Naive thymus-derived CD8-positive, alpha-beta T cell (primary cell): ENCODE measurements at regions not wholly inside any gene's neighbourhood (a gene's known extent, or its start where the extent isn't known, plus 50 kb on each side); places are given as distances from the start of the nearest gene placed in this dataset.
"Not testable (repeated sequence)": the region's sequence is repeated elsewhere in the genome, so short reads cannot be mapped to it uniquely, and the experiment has no call there.

Source experiments
- ATAC-seq, 2 donors: fragments of 150-1000 bp; cut with Tn5 transposase in 1 of 2; sonication (Bioruptor Pico), chemical (Tn5 transposase) in 1 of 2; 1 replicate in 1 of 2; 2 replicates in 1 of 2; pipeline ENCODE4 v1.10.0; 2021; ENCODE audit warnings: mild to moderate bottlenecking in 2 of 2, moderate library complexity in 2 of 2
- POLR2A ChIA-PET: fragments of 350-600 bp; sonication (Branson Sonifier 250); formaldehyde crosslinking; loops from one replicate; lab custom pipeline; 2021; ENCODE audit warnings: antibody characterized with exemption; lab: Charles Lee
- DNase-seq, 10 donors: peaks; one replicate each; pipeline versions ENCODE4 v3.0.0 to v3.0.0-alpha.2; 2020 to 2022
- H3K27ac Mint-ChIP-seq, 10 donors: one replicate each; pipeline ENCODE4 v1.8.0; 2020 to 2022; ENCODE audit warnings: mild to moderate bottlenecking in 10 of 10, mixed read lengths in 10 of 10, moderate library complexity in 4 of 10, inconsistent platforms in 1 of 10
- H3K27me3 Mint-ChIP-seq, 5 donors: one replicate each; pipeline ENCODE4 v1.8.0; 2021 to 2022; ENCODE audit warnings: mixed read lengths in 5 of 5
- H3K36me3 Mint-ChIP-seq, 3 donors: one replicate each; pipeline ENCODE4 v1.8.0; 2020 to 2022; ENCODE audit warnings: mixed read lengths in 3 of 3, mild to moderate bottlenecking in 2 of 3, inconsistent platforms in 1 of 3
- H3K4me1 Mint-ChIP-seq, 4 donors: one replicate each; pipeline ENCODE4 v1.8.0; 2021 to 2022; ENCODE audit warnings: mixed read lengths in 4 of 4
- H3K4me3 Mint-ChIP-seq, 10 donors: one replicate each; pipeline ENCODE4 v1.8.0; 2020 to 2022; ENCODE audit warnings: mild to moderate bottlenecking in 10 of 10, mixed read lengths in 10 of 10, moderate library complexity in 6 of 10, inconsistent platforms in 1 of 10
- H3K9me3 Mint-ChIP-seq, 9 donors: one replicate each; pipeline ENCODE4 v1.8.0; 2020 to 2022; ENCODE audit warnings: mixed read lengths in 9 of 9, mild to moderate bottlenecking in 3 of 9, inconsistent platforms in 1 of 9, moderate library complexity in 1 of 9

DNA sequence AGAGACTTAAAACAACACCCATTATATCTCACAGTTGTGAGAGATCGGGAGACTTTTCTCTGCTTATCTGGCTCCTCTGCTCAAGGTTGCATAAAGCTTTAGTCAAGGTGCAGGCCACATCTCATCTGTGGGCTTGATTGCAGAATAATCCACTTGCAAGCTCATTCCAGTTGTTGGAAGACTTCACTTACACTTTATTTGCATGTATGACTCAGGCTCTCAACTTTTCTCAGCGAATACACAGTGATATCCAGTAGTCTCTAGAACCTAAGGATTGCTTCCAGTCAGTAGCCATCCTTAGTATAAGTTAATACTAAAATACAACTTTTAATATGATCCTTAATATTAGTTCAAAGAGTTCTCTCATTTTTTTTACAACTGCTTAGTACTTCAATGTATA lies 435.5 kb upstream of the NRG3 start:
- POLR2A ChIA-PET = no interaction called here
- Mint-ChIP-seq H3K27me3 (no peaks in the 10 kb centered on the region), H3K4me3 (no peak overlapping the region), H3K36me3 (no peaks in the 10 kb centered on the region), H3K4me1 (no peaks in the 10 kb centered on the region), H3K9me3 (peaks cover 0 to 11% (median 6%) of the 10 kb centered on the region in 9 donors), H3K27ac (no peak overlapping the region)
- ATAC-seq (no peak), DNase-seq (no peak)

DNA sequence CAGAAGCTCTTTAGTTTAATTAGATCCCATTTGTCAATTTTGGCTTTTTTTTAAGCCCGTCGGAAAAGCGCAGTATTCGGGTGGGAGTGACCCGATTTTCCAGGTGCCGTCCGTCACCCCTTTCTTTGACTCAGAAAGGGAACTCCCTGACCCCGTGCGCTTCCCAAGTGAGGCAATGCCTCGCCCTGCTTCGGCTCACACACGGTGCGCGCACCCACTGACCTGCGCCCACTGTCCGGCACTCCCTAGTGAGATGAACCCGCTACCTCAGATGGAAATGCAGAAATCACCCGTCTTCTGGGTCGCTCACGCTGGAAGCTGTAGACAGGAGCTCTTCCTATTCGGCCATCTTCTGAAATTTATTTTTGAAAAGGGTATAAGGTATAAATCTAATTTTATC lies 433.4 kb upstream of the NRG3 start:
- peaks cover 0 to 14% (median 4%) of the 10 kb centered on the region in 9 donors for H3K9me3 Mint-ChIP-seq
- H3K27me3 Mint-ChIP-seq, H3K36me3 Mint-ChIP-seq, H3K4me3 Mint-ChIP-seq, H3K27ac Mint-ChIP-seq, POLR2A ChIA-PET, ATAC-seq, DNase-seq, H3K4me1 Mint-ChIP-seq: not testable (repeated sequence)

DNA sequence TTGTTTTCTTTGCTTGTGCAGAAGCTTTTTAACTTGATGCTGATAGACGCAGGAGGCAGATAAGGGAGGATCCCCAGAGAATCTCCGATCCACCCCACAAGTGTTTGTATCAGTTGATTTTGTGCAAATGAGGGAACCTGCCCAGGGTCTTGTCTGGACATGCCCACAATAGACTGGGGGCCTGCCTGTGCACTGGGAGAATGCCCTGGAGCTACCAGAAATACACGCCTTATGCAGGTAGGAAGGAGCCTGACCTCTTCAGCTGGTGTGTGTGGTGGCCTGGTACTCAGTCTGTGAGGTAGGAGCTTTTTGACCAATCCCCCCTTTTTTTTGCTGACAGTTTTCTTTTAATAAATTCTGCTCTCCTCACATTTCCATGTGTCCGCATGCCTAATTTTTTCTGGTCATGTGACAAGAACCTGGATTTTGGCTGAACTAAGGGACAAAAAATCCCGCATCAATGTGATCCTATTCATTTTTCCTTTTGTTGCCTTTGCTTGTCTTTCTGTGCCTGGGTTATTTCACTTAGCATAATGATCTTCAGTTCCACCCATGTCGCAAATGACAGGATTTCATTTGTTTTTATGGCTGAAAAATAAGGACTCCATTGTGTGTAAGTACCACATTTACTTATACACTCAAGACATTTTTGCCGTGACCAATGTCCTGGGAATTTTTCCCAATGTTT lies 430.6 kb upstream of the NRG3 start:
- POLR2A ChIA-PET = no interaction called here
- no peak overlapping the region for H3K27ac Mint-ChIP-seq
- H3K4me1 Mint-ChIP-seq = no peaks in the 10 kb centered on the region
- peaks cover 0 to 14% (median 4%) of the 10 kb centered on the region in 9 donors for H3K9me3 Mint-ChIP-seq
- H3K36me3 Mint-ChIP-seq = no peaks in the 10 kb centered on the region
- no peaks in the 10 kb centered on the region for H3K27me3 Mint-ChIP-seq
- H3K4me3 Mint-ChIP-seq = no peak overlapping the region
- no peak for DNase-seq
- no peak for ATAC-seq

DNA sequence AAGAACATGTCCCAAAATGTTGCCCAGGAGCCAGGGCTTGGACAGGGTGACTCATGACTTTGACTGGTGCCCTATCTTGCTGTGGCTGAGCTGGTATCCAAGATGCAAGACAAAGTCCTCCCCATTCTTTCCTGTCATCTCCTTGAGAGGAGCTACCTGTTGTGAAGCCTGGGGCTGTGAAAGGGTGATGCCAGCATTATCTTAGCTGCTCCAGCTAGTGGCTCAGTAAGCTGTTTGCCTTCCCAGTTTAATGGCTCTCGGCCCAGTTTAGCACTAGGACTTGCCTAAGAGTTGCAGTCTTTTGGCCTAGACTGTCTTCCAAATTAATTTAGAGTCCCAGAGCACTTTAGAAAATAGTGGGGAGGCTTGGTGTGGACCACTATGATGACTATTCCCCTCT lies 424.3 kb upstream of the NRG3 start:
- no peaks in the 10 kb centered on the region for H3K36me3 Mint-ChIP-seq
- no peaks in the 10 kb centered on the region for H3K27me3 Mint-ChIP-seq
- peaks cover 0 to 2% (median 0%) of the 10 kb centered on the region in 9 donors for H3K9me3 Mint-ChIP-seq
- DNase-seq = no peak
- POLR2A ChIA-PET = no interaction called here
- H3K4me1 Mint-ChIP-seq = no peaks in the 10 kb centered on the region
- no peak overlapping the region for H3K4me3 Mint-ChIP-seq
- no peak for ATAC-seq
- no peak overlapping the region for H3K27ac Mint-ChIP-seq

DNA sequence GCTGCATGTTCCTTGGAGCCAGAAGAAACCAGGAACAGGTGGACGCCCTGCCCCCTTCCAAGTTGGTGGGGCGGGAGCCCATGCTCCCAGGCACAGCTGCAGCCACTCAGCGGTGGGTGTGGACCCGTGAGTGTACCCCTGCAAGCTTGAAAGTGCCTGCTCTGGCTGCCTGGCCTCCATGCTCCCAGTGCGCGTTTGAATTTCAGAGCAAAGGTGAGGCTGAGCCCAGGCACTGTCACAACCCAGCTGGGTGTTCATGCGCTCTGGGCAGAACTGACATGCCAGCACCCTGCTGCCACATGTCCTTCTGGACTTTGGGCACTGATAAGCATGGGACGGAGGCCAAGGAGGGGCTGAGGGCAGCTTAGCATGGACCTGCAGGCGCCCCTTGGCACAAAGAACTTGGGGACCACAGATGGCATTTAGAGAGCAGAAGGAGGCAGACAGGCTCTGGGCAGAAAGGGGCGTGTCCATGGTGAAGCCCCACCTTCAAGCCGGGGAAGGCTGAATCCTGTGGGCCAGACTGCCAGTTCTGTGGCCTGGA lies 402.0 kb upstream of the NRG3 start:
- no peak overlapping the region for H3K4me3 Mint-ChIP-seq
- peaks cover 0 to 10% (median 2%) of the 10 kb centered on the region in 5 donors for H3K27me3 Mint-ChIP-seq
- DNase-seq (no peak), ATAC-seq (no peak)
- H3K9me3 Mint-ChIP-seq = peaks cover 0 to 4% (median 0%) of the 10 kb centered on the region in 9 donors
- H3K4me1 Mint-ChIP-seq = no peaks in the 10 kb centered on the region
- POLR2A ChIA-PET = no interaction called here
- H3K27ac Mint-ChIP-seq = no peak overlapping the region
- no peaks in the 10 kb centered on the region for H3K36me3 Mint-ChIP-seq

DNA sequence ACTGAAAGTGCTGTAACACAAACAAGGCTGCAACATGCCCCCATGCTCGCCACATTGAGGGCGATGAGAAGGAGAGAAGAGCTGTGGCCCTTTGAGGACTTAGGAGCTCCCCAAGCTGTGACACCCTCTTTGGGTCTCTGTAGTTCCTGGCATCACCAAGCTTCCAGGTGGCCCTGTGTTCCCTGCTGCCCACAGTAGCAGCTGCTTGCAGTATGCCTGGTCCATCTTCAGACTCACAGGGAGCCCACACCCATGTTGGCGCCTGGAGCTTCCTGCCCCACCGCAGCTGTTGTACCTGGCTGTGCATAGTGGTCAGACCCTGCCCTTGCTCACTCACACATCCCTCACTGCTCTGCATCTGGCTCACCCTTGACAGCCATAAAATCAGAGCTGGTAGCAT lies 401.2 kb upstream of the NRG3 start:
- POLR2A ChIA-PET = no interaction called here

DNA sequence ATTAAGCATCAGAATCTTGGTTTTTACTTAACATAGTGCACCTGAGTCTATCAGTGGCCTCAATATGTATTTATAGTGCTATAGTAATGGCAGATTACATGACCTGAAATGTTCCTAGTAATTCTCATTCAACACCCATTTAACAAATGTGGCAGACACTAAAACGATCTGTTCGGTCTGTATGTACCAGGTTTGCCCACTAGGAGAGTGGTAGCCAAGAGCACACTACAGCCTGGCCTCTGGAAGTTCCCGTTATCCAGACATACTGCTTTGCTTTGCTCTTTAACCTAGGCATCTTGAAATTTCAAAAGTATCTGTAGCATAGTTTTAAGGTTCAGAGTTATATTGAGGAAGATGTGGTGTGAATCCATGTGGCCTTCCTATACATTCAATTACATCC lies 395.7 kb upstream of the NRG3 start:
- ATAC-seq = no peak
- Mint-ChIP-seq H3K36me3 (no peaks in the 10 kb centered on the region), H3K9me3 (peaks cover 0 to 1% (median 0%) of the 10 kb centered on the region in 9 donors), H3K4me3 (no peak overlapping the region), H3K27ac (no peak overlapping the region), H3K27me3 (peaks cover 0 to 3% (median under 1%) of the 10 kb centered on the region in 5 donors), H3K4me1 (no peaks in the 10 kb centered on the region)
- DNase-seq = no peak
- POLR2A ChIA-PET = no interaction called here

More for the DNA sequence above, 401.2 kb upstream of the NRG3 start:
- H3K4me3 Mint-ChIP-seq = no peak overlapping the region
- peaks cover 0 to 10% (median 2%) of the 10 kb centered on the region in 5 donors for H3K27me3 Mint-ChIP-seq
- no peaks in the 10 kb centered on the region for H3K36me3 Mint-ChIP-seq
- peaks cover 0 to 4% (median 0%) of the 10 kb centered on the region in 9 donors for H3K9me3 Mint-ChIP-seq
- no peak overlapping the region for H3K27ac Mint-ChIP-seq
- no peaks in the 10 kb centered on the region for H3K4me1 Mint-ChIP-seq
- no peak for ATAC-seq
- no peak for DNase-seq

DNA sequence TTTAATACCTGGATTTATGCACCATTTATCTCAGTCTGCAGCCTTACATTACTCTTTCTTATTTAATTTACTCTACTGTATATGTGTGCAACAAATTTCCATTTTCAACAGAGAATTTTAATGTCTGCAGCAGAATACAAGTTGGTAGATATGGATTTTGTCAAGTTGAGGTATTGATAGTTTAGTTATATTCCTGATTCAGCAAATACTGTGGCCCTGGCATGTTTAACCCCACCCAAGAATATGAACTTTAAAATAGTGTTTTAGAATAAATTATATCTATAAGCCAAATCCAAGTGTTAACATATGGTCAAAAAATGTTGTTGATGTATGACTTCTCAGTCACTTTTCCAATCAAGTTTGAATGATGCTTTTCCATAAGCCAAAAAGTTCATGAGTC lies 378.4 kb upstream of the NRG3 start:
- H3K4me3 Mint-ChIP-seq = no peak overlapping the region
- DNase-seq = no peak
- H3K27ac Mint-ChIP-seq = no peak overlapping the region
- ATAC-seq = no peak
- H3K27me3 Mint-ChIP-seq = no peaks in the 10 kb centered on the region
- H3K4me1 Mint-ChIP-seq = no peaks in the 10 kb centered on the region
- no peaks in the 10 kb centered on the region for H3K36me3 Mint-ChIP-seq
- POLR2A ChIA-PET = no interaction called here
- H3K9me3 Mint-ChIP-seq = peaks cover 0 to 27% (median 3%) of the 10 kb centered on the region in 9 donors

DNA sequence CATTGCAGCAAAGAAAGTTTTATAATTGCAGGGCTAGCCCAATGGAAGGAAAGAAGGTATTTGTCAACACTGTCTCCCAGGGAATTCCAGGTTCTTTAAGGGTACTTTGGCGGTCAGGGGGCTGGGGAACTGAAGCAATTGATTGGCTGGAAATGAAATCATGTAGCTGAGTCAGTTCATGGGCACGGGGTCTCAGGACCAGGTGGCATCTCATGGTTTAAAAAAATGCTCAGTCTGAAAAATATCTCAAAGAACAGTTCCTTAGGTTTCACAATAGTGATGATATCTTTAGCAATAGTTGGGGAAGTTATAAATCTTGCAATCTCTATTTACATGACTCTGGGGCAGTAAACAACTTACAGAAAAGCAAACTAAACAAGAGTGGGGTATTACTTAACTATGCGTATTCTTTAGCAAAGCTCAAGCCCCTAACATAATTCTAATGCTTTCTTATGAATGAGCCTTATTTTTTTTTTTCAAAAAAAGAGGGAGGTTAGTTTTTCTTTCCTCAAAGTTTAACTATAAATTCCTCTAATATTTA lies 376.9 kb upstream of the NRG3 start:
- no peak overlapping the region for H3K4me3 Mint-ChIP-seq
- peaks cover 0 to 18% (median 4%) of the 10 kb centered on the region in 9 donors for H3K9me3 Mint-ChIP-seq
- H3K27me3 Mint-ChIP-seq = no peaks in the 10 kb centered on the region
- H3K36me3 Mint-ChIP-seq = no peaks in the 10 kb centered on the region
- DNase-seq (no peak), ATAC-seq (no peak)
- H3K4me1 Mint-ChIP-seq = no peaks in the 10 kb centered on the region
- POLR2A ChIA-PET = no interaction called here
- no peak overlapping the region for H3K27ac Mint-ChIP-seq

DNA sequence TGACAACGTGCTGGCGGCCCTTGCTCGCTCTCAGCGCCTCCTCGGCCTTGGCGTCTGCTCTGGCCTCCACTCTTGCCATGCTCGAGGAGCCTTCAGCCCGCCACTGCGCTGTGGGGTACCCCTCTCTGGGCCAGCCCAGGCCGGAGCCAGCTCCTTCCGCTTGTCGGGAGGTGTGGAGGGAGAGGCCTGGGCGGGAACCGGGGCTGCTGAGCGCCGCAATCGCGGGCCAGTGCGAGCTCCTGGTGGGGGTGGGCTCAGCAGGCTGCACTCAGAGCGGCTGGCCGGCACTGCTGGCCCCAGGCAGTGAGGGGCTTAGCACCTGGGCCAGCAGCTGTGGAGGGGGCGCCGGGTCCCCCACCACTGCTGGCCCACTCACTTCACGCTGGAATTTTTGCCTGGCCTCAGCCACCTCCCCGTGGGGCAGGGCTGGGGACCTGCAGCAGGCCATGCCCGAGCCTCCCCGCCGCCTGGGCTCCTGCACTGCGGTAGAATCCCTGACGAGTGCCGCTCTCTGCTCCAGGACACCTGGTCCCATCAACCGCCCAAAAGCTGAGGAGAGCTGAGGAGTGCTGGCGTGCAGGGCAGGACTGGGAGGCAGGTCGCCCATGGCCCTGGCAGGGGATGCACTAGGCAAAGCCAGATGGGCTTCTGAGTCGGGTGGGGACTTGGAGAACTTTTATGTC lies 372.2 kb upstream of the NRG3 start:
- no peak for DNase-seq
- H3K4me3 Mint-ChIP-seq = no peak overlapping the region
- POLR2A ChIA-PET = no interaction called here
- H3K36me3 Mint-ChIP-seq = no peaks in the 10 kb centered on the region
- H3K27ac Mint-ChIP-seq = no peak overlapping the region
- ATAC-seq = no peak
- peaks cover 0 to 19% (median 4%) of the 10 kb centered on the region in 9 donors for H3K9me3 Mint-ChIP-seq
- no peaks in the 10 kb centered on the region for H3K27me3 Mint-ChIP-seq
- no peaks in the 10 kb centered on the region for H3K4me1 Mint-ChIP-seq

DNA sequence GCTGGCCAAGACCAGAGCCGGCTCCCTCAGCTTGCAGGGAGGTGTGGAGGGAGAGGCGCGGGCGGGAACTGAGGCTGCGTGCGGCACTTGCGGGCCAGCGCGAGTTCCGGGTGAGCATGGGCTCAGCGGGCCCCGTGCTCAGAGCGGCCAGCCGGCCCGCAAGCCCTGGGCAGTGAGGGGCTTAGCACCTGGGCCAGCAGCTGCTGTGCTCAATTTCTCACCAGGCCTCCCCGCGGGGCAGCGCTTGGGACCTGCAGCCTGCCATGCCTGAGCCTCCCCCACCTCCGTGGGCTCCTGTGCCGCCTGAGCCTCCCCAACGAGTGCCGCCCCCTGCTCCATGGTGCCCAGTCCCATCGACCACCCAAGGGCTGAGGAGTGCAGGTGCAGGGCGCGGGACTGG lies 369.2 kb upstream of the NRG3 start:
- H3K27ac Mint-ChIP-seq, H3K36me3 Mint-ChIP-seq, POLR2A ChIA-PET, H3K27me3 Mint-ChIP-seq, ATAC-seq, H3K4me1 Mint-ChIP-seq, DNase-seq, H3K4me3 Mint-ChIP-seq: not testable (repeated sequence)
- peaks cover 0 to 19% (median 9%) of the 10 kb centered on the region in 9 donors for H3K9me3 Mint-ChIP-seq

DNA sequence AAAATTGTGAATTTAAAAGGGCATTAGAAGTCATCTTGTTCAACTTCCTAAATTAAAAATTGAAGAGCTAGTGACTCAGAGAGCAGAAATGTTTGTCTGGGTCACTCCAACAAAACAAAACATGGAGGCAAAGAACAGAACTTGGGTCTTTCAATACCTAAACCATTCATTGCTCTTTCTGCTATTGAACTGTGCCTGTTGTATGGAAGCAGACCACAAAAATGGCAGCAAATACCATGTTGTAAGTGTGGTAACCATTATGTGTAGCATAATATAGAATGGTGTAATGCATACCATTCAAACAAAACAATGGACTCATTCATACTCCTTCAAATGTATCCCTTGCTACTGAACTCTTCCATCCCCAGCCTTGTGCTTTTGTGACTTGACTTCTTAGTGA lies 360.2 kb upstream of the NRG3 start:
- Mint-ChIP-seq H3K27me3 (peaks cover 0 to 3% (median 0%) of the 10 kb centered on the region in 5 donors), H3K9me3 (peaks cover 0 to 12% (median 6%) of the 10 kb centered on the region in 9 donors), H3K4me3 (no peak overlapping the region), H3K27ac (no peak overlapping the region), H3K36me3 (no peaks in the 10 kb centered on the region), H3K4me1 (peaks cover 0 to 2% (median 0%) of the 10 kb centered on the region in 4 donors)
- POLR2A ChIA-PET = no interaction called here
- no peak for ATAC-seq
- DNase-seq = no peak

DNA sequence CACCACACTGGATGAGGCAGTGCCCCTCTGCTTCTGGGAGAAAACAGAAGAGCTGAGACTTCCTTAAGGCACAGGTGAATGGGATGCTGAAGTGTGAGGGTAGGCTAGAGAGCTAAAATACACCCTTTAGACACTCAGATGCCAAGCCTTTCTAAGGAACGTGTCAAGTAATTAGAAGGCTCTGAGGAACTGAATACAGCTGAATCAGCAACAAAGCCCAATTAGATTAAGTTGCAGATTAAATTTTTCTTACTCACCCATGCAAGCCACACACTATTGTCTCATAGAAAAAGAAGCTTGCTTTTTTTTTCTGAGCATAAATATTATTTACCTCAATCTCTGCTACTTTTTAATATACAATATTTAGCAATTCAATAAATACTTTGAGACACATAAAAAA lies 354.3 kb upstream of the NRG3 start:
- POLR2A ChIA-PET = no interaction called here
- Mint-ChIP-seq H3K27ac (no peak overlapping the region), H3K36me3 (no peaks in the 10 kb centered on the region), H3K4me3 (no peak overlapping the region), H3K4me1 (no peaks in the 10 kb centered on the region), H3K9me3 (peaks cover 0 to 5% (median 0%) of the 10 kb centered on the region in 9 donors), H3K27me3 (peaks cover 0 to 4% (median 0%) of the 10 kb centered on the region in 5 donors)
- DNase-seq (no peak), ATAC-seq (no peak)
